RPMI7951 (cell line): ENCODE measurements at regions not wholly inside any gene's neighbourhood (a gene's known extent, or its start where the extent isn't known, plus 50 kb on each side); places are given as distances from the start of the nearest gene placed in this dataset.
"Not testable (repeated sequence)": the region's sequence is repeated elsewhere in the genome, so short reads cannot be mapped to it uniquely, and the experiment has no call there.

Experiments
- DNase-seq: peaks from one replicate; pipeline ENCODE4 v3.0.0-alpha.2; 2012; ENCODE audit warnings: low read depth

GRCh38 chr4:58368221-58368620 lies 1258.0 kb upstream of the IGFBP7 start:
- no peak for DNase-seq

GRCh38 chr4:58360354-58361133 lies 1250.4 kb upstream of the IGFBP7 start:
- DNase-seq: no peak

- DNase-seq: no peak
Measured at GRCh38 chr4:58359590-58359989, 1249.4 kb upstream of the IGFBP7 start.

- DNase-seq: no peak
Measured at GRCh38 chr4:58357947-58358346, 1247.8 kb upstream of the IGFBP7 start.

GRCh38 chr4:58325070-58325469 lies 1214.9 kb upstream of the IGFBP7 start:
- DNase-seq: no peak

- DNase-seq: no peak
Measured at GRCh38 chr4:58313444-58313843, 1203.3 kb upstream of the IGFBP7 start.

GRCh38 chr4:58303456-58303855 lies 1193.3 kb upstream of the IGFBP7 start:
- DNase-seq: no peak

GRCh38 chr4:58301376-58301999 lies 1191.3 kb upstream of the IGFBP7 start:
- DNase-seq: no peak

GRCh38 chr4:58286335-58286734 lies 1176.2 kb upstream of the IGFBP7 start:
- no peak for DNase-seq

- not testable (repeated sequence) for DNase-seq
Measured at GRCh38 chr4:58280928-58281327, 1170.7 kb upstream of the IGFBP7 start.

GRCh38 chr4:58275856-58276255 lies 1165.7 kb upstream of the IGFBP7 start:
- no peak for DNase-seq

- DNase-seq: no peak
Measured at GRCh38 chr4:58274553-58274952, 1164.4 kb upstream of the IGFBP7 start.

- DNase-seq: no peak
Measured at GRCh38 chr4:58272311-58272710, 1162.1 kb upstream of the IGFBP7 start.

- no peak for DNase-seq
Measured at GRCh38 chr4:58265734-58266133, 1155.5 kb upstream of the IGFBP7 start.

GRCh38 chr4:58261526-58261925 lies 1151.3 kb upstream of the IGFBP7 start:
- DNase-seq: no peak

- no peak for DNase-seq
Measured at GRCh38 chr4:58254291-58254690, 1144.1 kb upstream of the IGFBP7 start.

GRCh38 chr4:58252656-58253055 lies 1142.5 kb upstream of the IGFBP7 start:
- DNase-seq: no peak

GRCh38 chr4:58247792-58248191 lies 1137.6 kb upstream of the IGFBP7 start:
- DNase-seq: no peak

GRCh38 chr4:58225460-58225859 lies 1115.3 kb upstream of the IGFBP7 start:
- no peak for DNase-seq

GRCh38 chr4:58219179-58219578 lies 1109.0 kb upstream of the IGFBP7 start:
- DNase-seq: no peak

GRCh38 chr4:58216461-58216860 lies 1106.3 kb upstream of the IGFBP7 start:
- DNase-seq: no peak

GRCh38 chr4:58214376-58214775 lies 1104.2 kb upstream of the IGFBP7 start:
- DNase-seq: no peak

GRCh38 chr4:58209551-58209950 lies 1099.4 kb upstream of the IGFBP7 start:
- DNase-seq: no peak

GRCh38 chr4:58209001-58209400 lies 1098.8 kb upstream of the IGFBP7 start:
- DNase-seq: no peak
